Smooth muscle cell (in vitro differentiated cells): ENCODE measurements at regions not wholly inside any gene's neighbourhood (a gene's known extent, or its start where the extent isn't known, plus 50 kb on each side); places are given as distances from the start of the nearest gene placed in this dataset.

Experiments used
- DNase-seq: peaks from one replicate; lab custom pipeline; 2025; ENCODE audit not compliant: unreplicated experiment; lab: John Stamatoyannopoulos, UW
- H2AFZ ChIP-seq: fragments of 200-600 bp; sonication (generic); 2 replicates; pipeline ENCODE4 v1.6.0; 2016; ENCODE audit warnings: antibody characterized with exemption, low read depth, mild to moderate bottlenecking
- H3F3A ChIP-seq: fragments of 200-600 bp; sonication (generic); 2 replicates; pipeline ENCODE4 v1.6.0; 2017; ENCODE audit warnings: antibody characterized with exemption, low read depth
- H3K27ac ChIP-seq: fragments of 200-600 bp; sonication (generic); 2 replicates; pipeline ENCODE4 v1.5.1; 2016; ENCODE audit warnings: low read depth, mild to moderate bottlenecking
- H3K27me3 ChIP-seq: fragments of 200-600 bp; sonication (generic); 2 replicates; pipeline ENCODE4 v1.6.1; 2016; ENCODE audit warnings: low read depth, mild to moderate bottlenecking
- H3K36me3 ChIP-seq: fragments of 200-600 bp; sonication (generic); 2 replicates; pipeline ENCODE4 v1.5.1; 2016; ENCODE audit warnings: low read depth
- H3K4me1 ChIP-seq: fragments of 200-600 bp; sonication (generic); 2 replicates; pipeline ENCODE4 v1.5.1; 2016; ENCODE audit warnings: low read depth
- H3K4me2 ChIP-seq: fragments of 200-600 bp; sonication (generic); 2 replicates; pipeline ENCODE4 v1.6.0; 2016; ENCODE audit warnings: mild to moderate bottlenecking
- H3K4me3 ChIP-seq: fragments of 200-600 bp; sonication (generic); 2 replicates; pipeline ENCODE4 v1.5.1; 2016; ENCODE audit warnings: mild to moderate bottlenecking
- H3K79me2 ChIP-seq: fragments of 200-600 bp; sonication (generic); 2 replicates; pipeline ENCODE4 v1.6.0; 2016; ENCODE audit warnings: low read depth, mild to moderate bottlenecking
- H3K9ac ChIP-seq: fragments of 200-600 bp; sonication (generic); 2 replicates; pipeline ENCODE4 v1.6.0; 2016; ENCODE audit warnings: low read depth
- H3K9me3 ChIP-seq: fragments of 200-600 bp; sonication (generic); replicated peaks from 2 replicates; pipeline ENCODE4 v1.5.1; 2016; ENCODE audit warnings: low read depth
- H4K20me1 ChIP-seq: fragments of 200-600 bp; sonication (generic); 2 replicates; pipeline ENCODE4 v1.6.0; 2016; ENCODE audit warnings: low read depth
- WGBS: methylation state at CpG from one replicate; pipeline ENCODE4 v1.1.7; 2016; ENCODE audit warnings: low lambda C conversion rate; 5-methylcytosine and 5-hydroxymethylcytosine counted together
- TF ChIP-seq, protein P1 (sequence below): fragments of 200-600 bp; sonication (generic); IDR thresholded peaks from 2 replicates; pipeline ENCODE4 v1.5.1; 2017; ENCODE audit warnings: borderline replicate concordance, mild to moderate bottlenecking, antibody characterized with exemption; ENCODE audit not compliant: insufficient read depth, poor library complexity, severe bottlenecking

GRCh38 chr6:163661272-163661671, 246.8 kb downstream of the QKI start:
- no peak for DNase-seq
- Histone ChIP-seq H3K4me1 (peaks cover 4% of the 10 kb centered on the region), H4K20me1 (no peaks in the 10 kb centered on the region), H3K79me2 (no peaks in the 10 kb centered on the region), H2AFZ (no peak overlapping the region), H3K4me3 (no peak overlapping the region), H3K27ac (no peak overlapping the region), H3K9me3 (no peaks in the 10 kb centered on the region), H3K27me3 (no peaks in the 10 kb centered on the region), H3K4me2 (no peak overlapping the region), H3K9ac (no peak overlapping the region), H3F3A (no peaks in the 10 kb centered on the region), H3K36me3 (no peaks in the 10 kb centered on the region)
- 83% methylated on average over 1 of the region's 1 CpG for WGBS
- TF ChIP-seq, protein P1, sequence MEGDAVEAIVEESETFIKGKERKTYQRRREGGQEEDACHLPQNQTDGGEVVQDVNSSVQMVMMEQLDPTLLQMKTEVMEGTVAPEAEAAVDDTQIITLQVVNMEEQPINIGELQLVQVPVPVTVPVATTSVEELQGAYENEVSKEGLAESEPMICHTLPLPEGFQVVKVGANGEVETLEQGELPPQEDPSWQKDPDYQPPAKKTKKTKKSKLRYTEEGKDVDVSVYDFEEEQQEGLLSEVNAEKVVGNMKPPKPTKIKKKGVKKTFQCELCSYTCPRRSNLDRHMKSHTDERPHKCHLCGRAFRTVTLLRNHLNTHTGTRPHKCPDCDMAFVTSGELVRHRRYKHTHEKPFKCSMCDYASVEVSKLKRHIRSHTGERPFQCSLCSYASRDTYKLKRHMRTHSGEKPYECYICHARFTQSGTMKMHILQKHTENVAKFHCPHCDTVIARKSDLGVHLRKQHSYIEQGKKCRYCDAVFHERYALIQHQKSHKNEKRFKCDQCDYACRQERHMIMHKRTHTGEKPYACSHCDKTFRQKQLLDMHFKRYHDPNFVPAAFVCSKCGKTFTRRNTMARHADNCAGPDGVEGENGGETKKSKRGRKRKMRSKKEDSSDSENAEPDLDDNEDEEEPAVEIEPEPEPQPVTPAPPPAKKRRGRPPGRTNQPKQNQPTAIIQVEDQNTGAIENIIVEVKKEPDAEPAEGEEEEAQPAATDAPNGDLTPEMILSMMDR: no peak

- TF ChIP-seq, protein P1: no peak
- H3K4me2 ChIP-seq: no peak overlapping the region
- no peaks in the 10 kb centered on the region for H3K79me2 ChIP-seq
- no peaks in the 10 kb centered on the region for H3K9me3 ChIP-seq
- DNase-seq: no peak
- no peaks in the 10 kb centered on the region for H4K20me1 ChIP-seq
- no peak overlapping the region for H3K27ac ChIP-seq
- no peaks in the 10 kb centered on the region for H3K27me3 ChIP-seq
- no peaks in the 10 kb centered on the region for H3F3A ChIP-seq
- no peak overlapping the region for H2AFZ ChIP-seq
- H3K9ac ChIP-seq: no peak overlapping the region
- WGBS: 94% methylated on average over 4 of the region's 4 CpGs
- H3K4me1 ChIP-seq: peaks cover 4% of the 10 kb centered on the region
- no peaks in the 10 kb centered on the region for H3K36me3 ChIP-seq
- no peak overlapping the region for H3K4me3 ChIP-seq
Measured at GRCh38 chr6:163659803-163660202, 245.3 kb downstream of the QKI start.

DNA sequence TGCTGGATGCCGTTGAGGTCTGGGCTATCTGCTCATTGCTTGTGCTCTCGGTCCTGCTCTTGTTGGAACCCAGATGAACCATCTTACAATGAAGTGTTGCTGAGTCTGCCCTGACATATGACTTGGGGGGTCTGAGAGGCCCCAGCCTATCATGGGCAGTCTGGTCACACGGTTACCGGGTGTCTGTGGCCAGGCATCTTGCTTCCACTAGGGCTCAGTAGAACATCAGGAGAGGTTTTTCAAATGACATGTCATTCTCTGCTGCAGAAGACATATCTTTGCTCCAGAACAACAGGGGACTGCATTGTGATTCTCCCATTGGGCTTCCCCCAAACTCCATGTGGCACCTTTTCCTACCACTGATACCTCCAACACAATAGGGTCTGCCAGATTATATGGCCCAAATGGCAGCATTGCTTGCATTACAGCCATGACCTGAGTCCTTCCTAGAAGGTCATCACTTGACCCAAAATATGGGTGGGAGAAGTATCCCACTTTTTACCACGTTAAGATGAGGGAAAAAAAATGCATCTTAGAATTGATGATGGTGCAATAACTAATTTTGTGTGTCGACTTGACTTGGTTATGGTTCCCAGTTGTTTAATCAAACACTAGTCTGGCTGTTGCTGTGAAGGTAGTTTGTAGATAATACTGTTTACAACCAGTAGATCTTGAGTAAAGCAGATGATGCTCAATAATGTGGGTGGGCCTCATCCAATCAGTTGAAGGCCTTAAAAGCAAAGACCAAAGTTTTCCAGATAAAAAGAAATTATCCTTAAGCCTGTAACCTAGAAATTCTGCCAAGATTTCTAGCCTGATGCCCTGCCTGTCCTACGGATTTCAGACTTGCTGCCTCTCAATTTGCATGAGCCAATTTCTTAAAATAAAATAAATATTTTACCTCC, 241.0 kb downstream of the QKI start:
- no peaks in the 10 kb centered on the region for H3K9me3 ChIP-seq
- 89% methylated on average over 7 of the region's 7 CpGs for WGBS
- TF ChIP-seq, protein P1: no peak

More for the DNA sequence above, 241.0 kb downstream of the QKI start:
- no peaks in the 10 kb centered on the region for H3K36me3 ChIP-seq
- no peak overlapping the region for H3K9ac ChIP-seq
- H3K79me2 ChIP-seq: no peaks in the 10 kb centered on the region
- no peak overlapping the region for H3K27ac ChIP-seq
- H2AFZ ChIP-seq: no peak overlapping the region
- H4K20me1 ChIP-seq: no peaks in the 10 kb centered on the region
- peaks cover 9% of the 10 kb centered on the region for H3K4me1 ChIP-seq
- H3K4me3 ChIP-seq: no peak overlapping the region
- no peaks in the 10 kb centered on the region for H3F3A ChIP-seq
- H3K4me2 ChIP-seq: no peak overlapping the region
- no peaks in the 10 kb centered on the region for H3K27me3 ChIP-seq
- no peak for DNase-seq
